ENCODE measurements at regions not wholly inside any gene's neighbourhood (a gene's known extent, or its start where the extent isn't known, plus 50 kb on each side); places are given as distances from the start of the nearest gene placed in this dataset.

DNA sequence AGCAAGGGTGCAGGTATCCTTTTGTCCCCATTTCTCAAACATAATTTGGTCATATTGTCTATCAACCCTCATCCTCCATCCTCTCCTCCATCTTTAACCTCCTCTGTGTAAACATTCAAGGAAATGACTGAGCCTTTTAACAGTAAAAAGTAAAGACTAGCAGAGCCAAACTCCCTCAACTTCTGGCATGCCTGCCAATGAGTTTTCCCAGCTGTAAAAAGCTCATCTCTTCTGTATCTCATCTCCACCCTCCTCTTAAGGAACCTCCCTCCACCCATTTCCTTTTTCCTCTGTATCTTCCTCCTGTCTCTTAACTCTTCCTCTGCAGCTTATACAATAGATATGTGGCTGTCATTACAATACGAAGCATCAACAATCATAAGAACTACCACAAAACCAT, 76.9 kb upstream of the PSMD7 start:
- Histone ChIP-seq H4K20me1 (ENCODE audit: insufficient read depth, low read length) (no peaks in the 10 kb centered on the region), H2BK120ac (ENCODE audit: low read depth, low read length) (no peak overlapping the region), H3K27ac (ENCODE audit: insufficient read depth, low read length) (no peak overlapping the region), H4K8ac (ENCODE audit: low read depth in 2 of 2, low read length in 2 of 2) (no peak overlapping the region), H4K5ac (ENCODE audit: low read depth, low read length) (no peak overlapping the region), H3K23ac (ENCODE audit: low read depth, low read length) (no peak overlapping the region), H3K9ac (ENCODE audit: low read depth, low read length) (no peak overlapping the region), H3K4me1 (ENCODE audit: control insufficient read depth, insufficient read depth, low read length) (no peaks in the 10 kb centered on the region; the same call in 1 of the 2 replicates), H2AK9ac (replicated peaks; ENCODE audit: low read depth, low read length, poor library complexity) (no peak overlapping the region), H3K18ac (ENCODE audit: low read depth, low read length) (no peak overlapping the region), H3K27me3 (ENCODE audit: control insufficient read depth, insufficient read depth, low read length) (no peaks in the 10 kb centered on the region; the same call in 1 of the 2 replicates), H3K9me1 (ENCODE audit: insufficient read depth, low read length) (no peaks in the 10 kb centered on the region), H2BK15ac (ENCODE audit: low read depth, low read length) (no peak overlapping the region), H3K4me3 (ENCODE audit: insufficient read depth, low read depth, low read length) (no peak overlapping the region), H2BK5ac (ENCODE audit: low read depth, low read length, poor library complexity, severe bottlenecking) (no peak overlapping the region), H3K56ac (ENCODE audit: extremely low read depth, insufficient read depth, low read length) (no peak overlapping the region), H4K91ac (ENCODE audit: insufficient read depth, low read depth, low read length) (no peak overlapping the region), H3K9me3 (ENCODE audit: control insufficient read depth, insufficient read depth, low read length) (no peaks in the 10 kb centered on the region), H3K4ac (ENCODE audit: low read depth, low read length) (no peak overlapping the region), H2AK5ac (ENCODE audit: low read depth, low read length) (no peak overlapping the region), H3K4me2 (ENCODE audit: low read depth, low read length) (no peak overlapping the region), H3K79me1 (ENCODE audit: low read depth in 1 of 2, low read length in 2 of 2) (no peaks in the 10 kb centered on the region), H3K36me3 (ENCODE audit: control insufficient read depth, insufficient read depth, low read length) (no peaks in the 10 kb centered on the region), H2BK20ac (ENCODE audit: low read depth, low read length) (no peak overlapping the region), H3K14ac (replicated peaks; ENCODE audit: low read depth, low read length) (no peak overlapping the region), H2AFZ (replicated peaks; ENCODE audit: low read length, poor library complexity) (no peak overlapping the region)
- WGBS, 2 experiments (ENCODE audit: extremely low coverage in 2 of 2, insufficient read length in 1 of 2) = no CpG with 5 or more reads among the region's 1 CpG
- DNase-seq (no peak), ATAC-seq (ENCODE audit: low read depth) (no peak)
- dilution Hi-C loops (cut with HindIII; ENCODE audit: low sequenced_read_pairs, unreplicated experiment) = no loop called here
- ChIA-PET CTCF (no interaction called here), POLR2A (ENCODE audit: unreplicated experiment) (no interaction called here)
- intact Hi-C loops (cut with micrococcal nuclease) = no loop called here
- BruUV-seq (replicated peaks) = no TSS peak
- TF ChIP-seq MXI1 (IDR thresholded peaks at IDR 0.05; ENCODE audit: borderline replicate concordance, low read depth, low read length) (no peak), MAZ (IDR thresholded peaks at IDR 0.05; ENCODE audit: borderline replicate concordance, low read depth, low read length) (no peak), FOS (IDR thresholded peaks at IDR 0.05; ENCODE audit: low read depth, low read length) (no peak), MAFK (IDR thresholded peaks at IDR 0.05; ENCODE audit: low read depth, low read length) (no peak)
- in situ Hi-C loops (cut with MboI; ENCODE audit: low sequenced_read_pairs) = no loop called here
